ENCODE measurements at regions not wholly inside any gene's neighbourhood (a gene's known extent, or its start where the extent isn't known, plus 50 kb on each side); places are given as distances from the start of the nearest gene placed in this dataset.

GRCh38 chr17:70295329-70295728 lies 126.0 kb downstream of the KCNJ2 start:
- Histone ChIP-seq H3K4me2 (ENCODE audit: low read length) (no peak overlapping the region), H3K79me2 (ENCODE audit: low read length) (no peaks in the 10 kb centered on the region), H3K4me1 (ENCODE audit: insufficient read depth, low read length) (no peaks in the 10 kb centered on the region), H3F3A (ENCODE audit: low read length, unreplicated experiment) (no peaks in the 10 kb centered on the region), H3K9ac (ENCODE audit: low read length) (no peak overlapping the region), H3K27ac (ENCODE audit: low read length) (no peak overlapping the region), H3K9me2 (replicated peaks; ENCODE audit: low read length) (no peaks in the 10 kb centered on the region), H2AFZ (ENCODE audit: low read length) (no peak overlapping the region), H3K9me3 (ENCODE audit: low read length) (no peaks in the 10 kb centered on the region), H3K36me3 (ENCODE audit: low read depth, low read length) (no peaks in the 10 kb centered on the region), H4K20me1 (ENCODE audit: low read length) (no peaks in the 10 kb centered on the region), H3K27me3 (ENCODE audit: low read length) (no peaks in the 10 kb centered on the region), H3K4me3 (ENCODE audit: low read length) (no peak overlapping the region)
- BruUV-seq (replicated peaks): no TSS peak
- intact Hi-C loops (cut with micrococcal nuclease): no loop called here
- TF ChIP-seq EZH2 (IDR thresholded peaks at IDR 0.05; ENCODE audit: low read length, unreplicated experiment): no peak
- no peak for TF ChIP-seq CTCF (conservative IDR thresholded peaks at IDR 0.05; ENCODE audit: low read depth, low read length)
- no peak for TF ChIP-seq EZH2phosphoT487 (IDR thresholded peaks at IDR 0.05; ENCODE audit: borderline replicate concordance, low read length)
- POLR2A ChIA-PET (ENCODE audit: unreplicated experiment): no interaction called here
- CTCF ChIA-PET: no interaction called here
- DNase-seq (no peak), ATAC-seq (no peak)

GRCh38 chr17:70295731-70296130 lies 126.4 kb downstream of the KCNJ2 start:
- Histone ChIP-seq H3K36me3 (ENCODE audit: low read depth, low read length) (no peaks in the 10 kb centered on the region), H3K9me2 (replicated peaks; ENCODE audit: low read length) (no peaks in the 10 kb centered on the region), H3K4me3 (ENCODE audit: low read length) (no peak overlapping the region), H3K4me1 (ENCODE audit: insufficient read depth, low read length) (no peaks in the 10 kb centered on the region), H3K79me2 (ENCODE audit: low read length) (no peaks in the 10 kb centered on the region), H3F3A (ENCODE audit: low read length, unreplicated experiment) (no peaks in the 10 kb centered on the region), H4K20me1 (ENCODE audit: low read length) (no peaks in the 10 kb centered on the region), H3K27ac (ENCODE audit: low read length) (no peak overlapping the region), H3K27me3 (ENCODE audit: low read length) (no peaks in the 10 kb centered on the region), H2AFZ (ENCODE audit: low read length) (no peak overlapping the region), H3K9me3 (ENCODE audit: low read length) (no peaks in the 10 kb centered on the region), H3K9ac (ENCODE audit: low read length) (no peak overlapping the region), H3K4me2 (ENCODE audit: low read length) (no peak overlapping the region)
- DNase-seq (no peak), ATAC-seq (no peak)
- CTCF ChIA-PET: no interaction called here
- no TSS peak for BruUV-seq (replicated peaks)
- intact Hi-C loops (cut with micrococcal nuclease): no loop called here
- POLR2A ChIA-PET (ENCODE audit: unreplicated experiment): no interaction called here
- no peak for TF ChIP-seq EZH2 (IDR thresholded peaks at IDR 0.05; ENCODE audit: low read length, unreplicated experiment)
- no peak for TF ChIP-seq CTCF (conservative IDR thresholded peaks at IDR 0.05; ENCODE audit: low read depth, low read length)
- no peak for TF ChIP-seq EZH2phosphoT487 (IDR thresholded peaks at IDR 0.05; ENCODE audit: borderline replicate concordance, low read length)

GRCh38 chr17:70296456-70296855 lies 127.1 kb downstream of the KCNJ2 start:
- intact Hi-C loops (cut with micrococcal nuclease): no loop called here
- Histone ChIP-seq H3K9me2 (replicated peaks; ENCODE audit: low read length) (no peaks in the 10 kb centered on the region), H2AFZ (ENCODE audit: low read length) (no peak overlapping the region), H4K20me1 (ENCODE audit: low read length) (no peaks in the 10 kb centered on the region), H3K79me2 (ENCODE audit: low read length) (no peaks in the 10 kb centered on the region), H3K9ac (ENCODE audit: low read length) (no peak overlapping the region), H3K4me2 (ENCODE audit: low read length) (no peak overlapping the region), H3K36me3 (ENCODE audit: low read depth, low read length) (no peaks in the 10 kb centered on the region), H3K4me1 (ENCODE audit: insufficient read depth, low read length) (no peaks in the 10 kb centered on the region), H3F3A (ENCODE audit: low read length, unreplicated experiment) (no peaks in the 10 kb centered on the region), H3K27me3 (ENCODE audit: low read length) (no peaks in the 10 kb centered on the region), H3K4me3 (ENCODE audit: low read length) (no peak overlapping the region), H3K27ac (ENCODE audit: low read length) (no peak overlapping the region), H3K9me3 (ENCODE audit: low read length) (no peaks in the 10 kb centered on the region)
- ATAC-seq: no peak
- CTCF ChIA-PET: no interaction called here
- no TSS peak for BruUV-seq (replicated peaks)
- DNase-seq: no peak
- POLR2A ChIA-PET (ENCODE audit: unreplicated experiment): no interaction called here
- TF ChIP-seq EZH2 (IDR thresholded peaks at IDR 0.05; ENCODE audit: low read length, unreplicated experiment) (no peak), EZH2phosphoT487 (IDR thresholded peaks at IDR 0.05; ENCODE audit: borderline replicate concordance, low read length) (no peak), CTCF (conservative IDR thresholded peaks at IDR 0.05; ENCODE audit: low read depth, low read length) (no peak)
